IMR-90 (cell line): ENCODE measurements at regions not wholly inside any gene's neighbourhood (a gene's known extent, or its start where the extent isn't known, plus 50 kb on each side); places are given as distances from the start of the nearest gene placed in this dataset.
A peak's percentile ranks its signal among the peaks of the same experiment; 100 is the strongest.

Experiments used
- ATAC-seq: fragments of 200-7000 bp; cut with Tn5 transposase; 2 replicates; pipeline ENCODE4 v1.9.1; 2020; ENCODE audit warnings: low read depth, mild to moderate bottlenecking, moderate library complexity
- BruUV-seq: library from RNA; stranded (reverse); fragments of 400-500 nt; replicated peaks from 2 replicates; lab custom pipeline; 2021; lab: Mats Ljungman, UMichigan
- CTCF ChIA-PET: fragments of 300-600 bp; formaldehyde crosslinking; extraction: SDS; loops from one replicate; lab custom pipeline; 2021; ENCODE audit warnings: antibody characterized with exemption; lab: Yijun Ruan, JAX
- POLR2A ChIA-PET: fragments of 300-600 bp; sonication (Branson Sonifier 250); formaldehyde crosslinking; loops from one replicate; lab custom pipeline; 2022; ENCODE audit warnings: antibody characterized with exemption; ENCODE audit not compliant: unreplicated experiment; lab: Charles Lee
- DNase-seq: peaks from one replicate; pipeline ENCODE4 v3.0.0; 2013
- H2AFZ ChIP-seq: replicated peaks from 2 replicates; pipeline ENCODE3; 2013; ENCODE audit warnings: low read length, mild to moderate bottlenecking; ENCODE audit not compliant: poor library complexity
- H2AK5ac ChIP-seq: 2 replicates; pipeline ENCODE4 v1.6.1; 2013; ENCODE audit warnings: low read depth, low read length, inconsistent platforms
- H2AK9ac ChIP-seq: replicated peaks from 2 replicates; pipeline ENCODE3; 2013; ENCODE audit warnings: mild to moderate bottlenecking, low read depth, low read length, moderate library complexity; ENCODE audit not compliant: poor library complexity
- H2BK120ac ChIP-seq: 2 replicates; pipeline ENCODE4 v1.6.1; 2013; ENCODE audit warnings: low read depth, low read length, inconsistent platforms
- H2BK15ac ChIP-seq: 3 replicates; pipeline ENCODE4 v1.6.1; 2013; ENCODE audit warnings: low read depth, low read length, inconsistent platforms
- H2BK20ac ChIP-seq: 2 replicates; pipeline ENCODE4 v1.6.1; 2013; ENCODE audit warnings: low read depth, mild to moderate bottlenecking, inconsistent platforms, low read length, moderate library complexity
- H2BK5ac ChIP-seq: 2 replicates; pipeline ENCODE4 v1.6.1; 2013; ENCODE audit warnings: mild to moderate bottlenecking, low read depth, low read length, inconsistent platforms; ENCODE audit not compliant: poor library complexity, severe bottlenecking
- H3K14ac ChIP-seq: replicated peaks from 2 replicates; pipeline ENCODE4 v1.6.1; 2013; ENCODE audit warnings: low read depth, low read length, inconsistent platforms
- H3K18ac ChIP-seq: 2 replicates; pipeline ENCODE4 v1.6.1; 2013; ENCODE audit warnings: low read depth, low read length, control low read depth
- H3K23ac ChIP-seq: 2 replicates; pipeline ENCODE4 v1.6.1; 2013; ENCODE audit warnings: low read depth, low read length, inconsistent platforms
- H3K27ac ChIP-seq: 2 replicates; pipeline ENCODE4 v1.5.1; 2013; ENCODE audit warnings: mild to moderate bottlenecking, control low read depth, low read length; ENCODE audit not compliant: insufficient read depth
- H3K27me3 ChIP-seq: 2 replicates; pipeline ENCODE4 v1.6.1; 2013; ENCODE audit warnings: low read length; ENCODE audit not compliant: control insufficient read depth, insufficient read depth
- H3K36me3 ChIP-seq: 2 replicates; pipeline ENCODE4 v1.6.1; 2013; ENCODE audit warnings: low read length, mixed read lengths; ENCODE audit not compliant: control insufficient read depth, insufficient read depth
- H3K4ac ChIP-seq: 2 replicates; pipeline ENCODE4 v1.6.1; 2013; ENCODE audit warnings: low read depth, low read length, inconsistent platforms
- H3K4me1 ChIP-seq: 2 replicates; pipeline ENCODE4 v1.6.1; 2013; ENCODE audit warnings: low read length, mixed read lengths; ENCODE audit not compliant: control insufficient read depth, insufficient read depth
- H3K4me2 ChIP-seq: 2 replicates; pipeline ENCODE4 v1.6.1; 2013; ENCODE audit warnings: low read depth, mild to moderate bottlenecking, control low read depth, low read length, moderate library complexity
- H3K4me3 ChIP-seq: 2 replicates; pipeline ENCODE4 v1.5.1; 2013; ENCODE audit warnings: low read depth, mild to moderate bottlenecking, control low read depth, low read length, moderate library complexity; ENCODE audit not compliant: insufficient read depth
- H3K56ac ChIP-seq: 2 replicates; pipeline ENCODE4 v1.6.1; 2013; ENCODE audit warnings: low read length, inconsistent platforms; ENCODE audit not compliant: insufficient read depth; ENCODE audit errors: extremely low read depth
- H3K79me1 ChIP-seq, 2 experiments: 2 replicates each; pipeline ENCODE4 v1.6.1; 2013; ENCODE audit warnings: low read length in 2 of 2, inconsistent platforms in 1 of 2, low read depth in 1 of 2
- H3K9ac ChIP-seq: 2 replicates; pipeline ENCODE4 v1.6.1; 2013; ENCODE audit warnings: low read depth, low read length, control low read depth
- H3K9me1 ChIP-seq: 2 replicates; pipeline ENCODE4 v1.6.1; 2013; ENCODE audit warnings: low read length, inconsistent platforms; ENCODE audit not compliant: insufficient read depth
- H3K9me3 ChIP-seq: 2 replicates; pipeline ENCODE4 v1.6.1; 2013; ENCODE audit warnings: low read length; ENCODE audit not compliant: control insufficient read depth, insufficient read depth
- H4K20me1 ChIP-seq: 2 replicates; pipeline ENCODE4 v1.6.1; 2013; ENCODE audit warnings: low read length, inconsistent platforms; ENCODE audit not compliant: insufficient read depth
- H4K5ac ChIP-seq: 2 replicates; pipeline ENCODE4 v1.6.1; 2013; ENCODE audit warnings: mild to moderate bottlenecking, low read depth, low read length, control low read depth
- H4K8ac ChIP-seq, 2 experiments: 2 replicates each; pipeline ENCODE4 v1.6.1; 2013; ENCODE audit warnings: low read depth in 2 of 2, low read length in 2 of 2, control low read depth in 1 of 2, inconsistent platforms in 1 of 2
- H4K91ac ChIP-seq: 2 replicates; pipeline ENCODE4 v1.6.1; 2013; ENCODE audit warnings: low read depth, low read length, inconsistent platforms; ENCODE audit not compliant: insufficient read depth
- CEBPB ChIP-seq: IDR thresholded peaks from 2 replicates; pipeline ENCODE4 v1.6.1; 2012; ENCODE audit warnings: low read depth, low read length, improper control_type of control experiment
- CHD1 ChIP-seq: IDR thresholded peaks from 2 replicates; pipeline ENCODE4 v1.6.1; 2012; ENCODE audit warnings: low read depth, low read length, improper control_type of control experiment
- ELK1 ChIP-seq: fragments of 150-350 bp; IDR thresholded peaks from 2 replicates; pipeline ENCODE4 v1.6.1; 2016; ENCODE audit warnings: low read depth, mild to moderate bottlenecking, low read length, moderate library complexity, borderline replicate concordance
- MAFK ChIP-seq: IDR thresholded peaks from 2 replicates; pipeline ENCODE4 v1.6.1; 2012; ENCODE audit warnings: low read depth, low read length, improper control_type of control experiment
- MXI1 ChIP-seq: IDR thresholded peaks from 2 replicates; pipeline ENCODE4 v1.6.1; 2012; ENCODE audit warnings: low read depth, mild to moderate bottlenecking, low read length, moderate library complexity, borderline replicate concordance
- POLR2A ChIP-seq: IDR thresholded peaks from 2 replicates; pipeline ENCODE4 v1.6.1; 2012; ENCODE audit warnings: mild to moderate bottlenecking, low read depth, low read length
- RCOR1 ChIP-seq: IDR thresholded peaks from 2 replicates; pipeline ENCODE4 v1.6.1; 2012; ENCODE audit warnings: mild to moderate bottlenecking, low read length, improper control_type of control experiment; ENCODE audit not compliant: insufficient replicate concordance
- RFX5 ChIP-seq: IDR thresholded peaks from 2 replicates; pipeline ENCODE4 v1.8.0; 2012; ENCODE audit warnings: low read depth, mild to moderate bottlenecking, low read length, moderate library complexity
- SMC3 ChIP-seq: fragments of 150-350 bp; IDR thresholded peaks from 2 replicates; pipeline ENCODE4 v1.6.1; 2016; ENCODE audit warnings: low read depth, mild to moderate bottlenecking, antibody characterized with exemption, low read length, moderate library complexity
- USF2 ChIP-seq: fragments of 150-350 bp; IDR thresholded peaks from 2 replicates; pipeline ENCODE4 v1.6.1; 2017; ENCODE audit warnings: mild to moderate bottlenecking, antibody characterized with exemption, low read length, low read depth
- WGBS, 2 experiments: methylation state at CpG; one replicate each; pipeline versions ENCODE4 v1.1.5 to v1.1.7; 2013; ENCODE audit warnings: missing lambda C conversion rate in 2 of 2; ENCODE audit not compliant: insufficient read length in 1 of 2; ENCODE audit errors: extremely low coverage in 2 of 2; 5-methylcytosine and 5-hydroxymethylcytosine counted together
- dilution Hi-C: fragments of 300-500 bp; cut with HindIII; formaldehyde crosslinking; loops from one replicate; pipeline ENCODE4 v1.14.3; 2018; ENCODE audit warnings: low sequenced_read_pairs; ENCODE audit not compliant: unreplicated experiment
- in situ Hi-C: fragments of 300-500 bp; cut with MboI; formaldehyde crosslinking; loops from 3 replicates; pipeline ENCODE4 v1.14.3; 2019; ENCODE audit warnings: low sequenced_read_pairs, inconsistent platforms, mixed read lengths
- intact Hi-C: fragments of 100-400 bp; cut with micrococcal nuclease; formaldehyde crosslinking; loops from 2 replicates; pipeline ENCODE4 v1.10.0; 2022

GRCh38 chr6:4678506-4679300 is 97.5 kb upstream of the CDYL start (continued):
- no peak for TF ChIP-seq MXI1
- no peak for TF ChIP-seq USF2
- TF ChIP-seq POLR2A: no peak
- no peak for TF ChIP-seq MAFK

GRCh38 chr6:4677751-4678065 is 98.5 kb upstream of the CDYL start:
- Histone ChIP-seq H4K5ac (no peak overlapping the region), H3K9me3 (no peaks in the 10 kb centered on the region), H3K23ac (no peak overlapping the region), H3K79me1 (no peaks in the 10 kb centered on the region), H2BK5ac (no peak overlapping the region), H2AK9ac (no peak overlapping the region), H3K4me2 (no peak overlapping the region), H2BK120ac (no peak overlapping the region), H2BK20ac (no peak overlapping the region), H3K14ac (0 out of 2 replicates have a peak overlapping the region, but pooled peaks have one; percentile 22), H3K9ac (no peak overlapping the region), H2AFZ (peak overlapping the region; percentile 3), H3K4ac (no peak overlapping the region), H3K27me3 (peaks cover 2% of the 10 kb centered on the region), H3K9me1 (no peaks in the 10 kb centered on the region), H4K20me1 (no peaks in the 10 kb centered on the region), H3K56ac (no peak overlapping the region), H3K4me3 (no peak overlapping the region), H4K91ac (no peak overlapping the region), H4K8ac (no peak overlapping the region), H2BK15ac (no peak overlapping the region), H3K27ac (no peak overlapping the region), H3K36me3 (no peaks in the 10 kb centered on the region), H3K4me1 (0 out of 2 replicates have a peak, but pooled peaks cover 1% of the 10 kb centered on the region), H2AK5ac (no peak overlapping the region), H3K18ac (no peak overlapping the region)
- dilution Hi-C loops (no loop called here), in situ Hi-C loops (no loop called here), intact Hi-C loops (no loop called here)
- no peak for DNase-seq
- 100% methylated on average over 2 of the region's 4 CpGs; no CpG with 5 or more reads in 1 of the 2 experiments for WGBS, 2 experiments
- TF ChIP-seq RCOR1 (no peak), SMC3 (no peak), MAFK (no peak), ELK1 (no peak), CHD1 (no peak), RFX5 (no peak), MXI1 (no peak), CEBPB (no peak)
- POLR2A ChIA-PET: no interaction called here
- CTCF ChIA-PET: interaction anchor here (0.8 kb wide), 1 partner anchor 15 kb away, joined by 3 read pairs; no protein-coding TSS in a partner anchor
- BruUV-seq: no TSS peak
- no peak for ATAC-seq
